ENCODE measurements at regions not wholly inside any gene's neighbourhood (a gene's known extent, or its start where the extent isn't known, plus 50 kb on each side); places are given as distances from the start of the nearest gene placed in this dataset.
"Not testable (repeated sequence)": the region's sequence is repeated elsewhere in the genome, so short reads cannot be mapped to it uniquely, and the experiment has no call there.

- not testable (repeated sequence) for H3K27ac Mint-ChIP-seq; H3K9me3 Mint-ChIP-seq (ENCODE audit: low read depth); DNase-seq; H3K36me3 Mint-ChIP-seq; H3K4me1 Mint-ChIP-seq; H3K27me3 Mint-ChIP-seq; H3K4me3 Mint-ChIP-seq; ATAC-seq
- CTCF ChIA-PET = interaction anchor here (1.1 kb wide), 1 partner anchor 10 kb away, joined by 3 read pairs; no protein-coding TSS in a partner anchor
Observed at GRCh38 chr2:55124682-55125081, 74.4 kb upstream of the RTN4 start.

- no peaks in the 10 kb centered on the region for H3K4me1 Mint-ChIP-seq
- no peak overlapping the region for H3K27ac Mint-ChIP-seq
- peaks cover 3% of the 10 kb centered on the region for H3K9me3 Mint-ChIP-seq (ENCODE audit: low read depth)
- CTCF ChIA-PET = no interaction called here
- DNase-seq (no peak), ATAC-seq (no peak)
- H3K36me3 Mint-ChIP-seq = no peaks in the 10 kb centered on the region
- H3K4me3 Mint-ChIP-seq = no peak overlapping the region
- no peaks in the 10 kb centered on the region for H3K27me3 Mint-ChIP-seq
Observed at GRCh38 chr2:55123851-55124269, 73.6 kb upstream of the RTN4 start.

GRCh38 chr2:55120634-55121359 lies 70.5 kb upstream of the RTN4 start:
- CTCF ChIA-PET = interaction anchor here (1.3 kb wide), 1 partner anchor 11 kb away, joined by 3 read pairs; no protein-coding TSS in a partner anchor
- Mint-ChIP-seq H3K27ac (no peak overlapping the region), H3K9me3 (ENCODE audit: low read depth) (peaks cover 3% of the 10 kb centered on the region), H3K27me3 (no peaks in the 10 kb centered on the region), H3K36me3 (no peaks in the 10 kb centered on the region), H3K4me1 (peaks cover under 1% of the 10 kb centered on the region), H3K4me3 (no peak overlapping the region)
- no peak for DNase-seq
- no peak for ATAC-seq

GRCh38 chr2:55119711-55120487 lies 69.6 kb upstream of the RTN4 start:
- Mint-ChIP-seq H3K27me3 (no peaks in the 10 kb centered on the region), H3K27ac (no peak overlapping the region), H3K4me3 (no peak overlapping the region), H3K9me3 (ENCODE audit: low read depth) (peaks cover 3% of the 10 kb centered on the region), H3K36me3 (no peaks in the 10 kb centered on the region), H3K4me1 (peaks cover 2% of the 10 kb centered on the region)
- DNase-seq = no peak
- CTCF ChIA-PET = interaction anchor here (1.3 kb wide), 1 partner anchor 10 kb away, joined by 3 read pairs; no protein-coding TSS in a partner anchor
- ATAC-seq = no peak

- DNase-seq (no peak), ATAC-seq (no peak)
- Mint-ChIP-seq H3K27me3 (no peaks in the 10 kb centered on the region), H3K4me3 (no peak overlapping the region), H3K9me3 (ENCODE audit: low read depth) (no peaks in the 10 kb centered on the region), H3K36me3 (no peaks in the 10 kb centered on the region), H3K27ac (no peak overlapping the region), H3K4me1 (peaks cover 2% of the 10 kb centered on the region)
- CTCF ChIA-PET = no interaction called here
Observed at GRCh38 chr2:55118643-55119083, 68.4 kb upstream of the RTN4 start.

GRCh38 chr2:55116966-55117365 lies 66.7 kb upstream of the RTN4 start:
- CTCF ChIA-PET = interaction anchor here (0.9 kb wide), 1 partner anchor 10 kb away, joined by 3 read pairs; no protein-coding TSS in a partner anchor
- Mint-ChIP-seq H3K27ac (no peak overlapping the region), H3K27me3 (no peaks in the 10 kb centered on the region), H3K9me3 (ENCODE audit: low read depth) (no peaks in the 10 kb centered on the region), H3K4me1 (peaks cover 2% of the 10 kb centered on the region), H3K4me3 (no peak overlapping the region), H3K36me3 (no peaks in the 10 kb centered on the region)
- DNase-seq (no peak), ATAC-seq (no peak)

GRCh38 chr2:55116598-55116964 lies 66.3 kb upstream of the RTN4 start:
- Mint-ChIP-seq H3K9me3 (ENCODE audit: low read depth) (no peaks in the 10 kb centered on the region), H3K4me1 (peaks cover 2% of the 10 kb centered on the region), H3K36me3 (no peaks in the 10 kb centered on the region), H3K27ac (no peak overlapping the region), H3K4me3 (no peak overlapping the region), H3K27me3 (no peaks in the 10 kb centered on the region)
- CTCF ChIA-PET = no interaction called here
- ATAC-seq (no peak), DNase-seq (no peak)

GRCh38 chr2:55115761-55116597 lies 65.7 kb upstream of the RTN4 start:
- no peaks in the 10 kb centered on the region for H3K27me3 Mint-ChIP-seq
- H3K27ac Mint-ChIP-seq = no peak overlapping the region
- no peak overlapping the region for H3K4me3 Mint-ChIP-seq
- DNase-seq (no peak), ATAC-seq (no peak)
- H3K4me1 Mint-ChIP-seq = peaks cover 2% of the 10 kb centered on the region
- CTCF ChIA-PET = interaction anchor here (0.6 kb wide), 1 partner anchor 87 kb away, joined by 3 read pairs; no protein-coding TSS in a partner anchor
- no peaks in the 10 kb centered on the region for H3K36me3 Mint-ChIP-seq
- no peaks in the 10 kb centered on the region for H3K9me3 Mint-ChIP-seq (ENCODE audit: low read depth)

- ATAC-seq (no peak), DNase-seq (no peak)
- H3K36me3 Mint-ChIP-seq = no peaks in the 10 kb centered on the region
- H3K27ac Mint-ChIP-seq = no peak overlapping the region
- no peaks in the 10 kb centered on the region for H3K9me3 Mint-ChIP-seq (ENCODE audit: low read depth)
- peaks cover 2% of the 10 kb centered on the region for H3K4me1 Mint-ChIP-seq
- no peak overlapping the region for H3K4me3 Mint-ChIP-seq
- CTCF ChIA-PET = interaction anchor here (0.9 kb wide), 1 partner anchor 10 kb away, joined by 3 read pairs; no protein-coding TSS in a partner anchor
- H3K27me3 Mint-ChIP-seq = no peaks in the 10 kb centered on the region
Observed at GRCh38 chr2:55114597-55114996, 64.3 kb upstream of the RTN4 start.

GRCh38 chr2:55114082-55114481 lies 63.8 kb upstream of the RTN4 start:
- no peak for DNase-seq
- no peaks in the 10 kb centered on the region for H3K36me3 Mint-ChIP-seq
- H3K27me3 Mint-ChIP-seq = no peaks in the 10 kb centered on the region
- CTCF ChIA-PET = interaction anchor here (0.9 kb wide), 1 partner anchor 11 kb away, joined by 3 read pairs; no protein-coding TSS in a partner anchor
- ATAC-seq = no peak
- no peak overlapping the region for H3K4me3 Mint-ChIP-seq
- peaks cover 2% of the 10 kb centered on the region for H3K4me1 Mint-ChIP-seq
- no peak overlapping the region for H3K27ac Mint-ChIP-seq
- H3K9me3 Mint-ChIP-seq (ENCODE audit: low read depth) = no peaks in the 10 kb centered on the region

- Mint-ChIP-seq H3K36me3 (no peaks in the 10 kb centered on the region), H3K4me3 (no peak overlapping the region)
Observed at GRCh38 chr2:55112229-55113031, 62.2 kb upstream of the RTN4 start.

GRCh38 chr2:55111570-55112228 lies 61.4 kb upstream of the RTN4 start:
- DNase-seq = no peak
- CTCF ChIA-PET = no interaction called here
- H3K27ac Mint-ChIP-seq = no peak overlapping the region
- H3K9me3 Mint-ChIP-seq (ENCODE audit: low read depth) = no peaks in the 10 kb centered on the region
- peaks cover 2% of the 10 kb centered on the region for H3K4me1 Mint-ChIP-seq
- H3K36me3 Mint-ChIP-seq = no peaks in the 10 kb centered on the region
- H3K27me3 Mint-ChIP-seq = no peaks in the 10 kb centered on the region
- H3K4me3 Mint-ChIP-seq = no peak overlapping the region
- no peak for ATAC-seq

More at GRCh38 chr2:55112229-55113031, 62.2 kb upstream of the RTN4 start:
- ATAC-seq (no peak), DNase-seq (no peak)
- no peaks in the 10 kb centered on the region for H3K9me3 Mint-ChIP-seq (ENCODE audit: low read depth)
- no peaks in the 10 kb centered on the region for H3K27me3 Mint-ChIP-seq
- H3K27ac Mint-ChIP-seq = no peak overlapping the region
- CTCF ChIA-PET = interaction anchor here (1.4 kb wide), 1 partner anchor 15 kb away, joined by 3 read pairs; no protein-coding TSS in a partner anchor
- H3K4me1 Mint-ChIP-seq = peaks cover 2% of the 10 kb centered on the region

Measured in activated CD8-positive, alpha-beta memory T cell treated with anti-CD3 and anti-CD28 coated beads, Interleukin-2, amount 10 ng/mL, durations not matched to agents 7 days and 5 days (primary cell).